ENCODE measurements at regions not wholly inside any gene's neighbourhood (a gene's known extent, or its start where the extent isn't known, plus 50 kb on each side); places are given as distances from the start of the nearest gene placed in this dataset.

GRCh38 chr17:11026903-11027302 is 189.0 kb upstream of the PIRT start:
- TF ChIP-seq, protein P1, sequence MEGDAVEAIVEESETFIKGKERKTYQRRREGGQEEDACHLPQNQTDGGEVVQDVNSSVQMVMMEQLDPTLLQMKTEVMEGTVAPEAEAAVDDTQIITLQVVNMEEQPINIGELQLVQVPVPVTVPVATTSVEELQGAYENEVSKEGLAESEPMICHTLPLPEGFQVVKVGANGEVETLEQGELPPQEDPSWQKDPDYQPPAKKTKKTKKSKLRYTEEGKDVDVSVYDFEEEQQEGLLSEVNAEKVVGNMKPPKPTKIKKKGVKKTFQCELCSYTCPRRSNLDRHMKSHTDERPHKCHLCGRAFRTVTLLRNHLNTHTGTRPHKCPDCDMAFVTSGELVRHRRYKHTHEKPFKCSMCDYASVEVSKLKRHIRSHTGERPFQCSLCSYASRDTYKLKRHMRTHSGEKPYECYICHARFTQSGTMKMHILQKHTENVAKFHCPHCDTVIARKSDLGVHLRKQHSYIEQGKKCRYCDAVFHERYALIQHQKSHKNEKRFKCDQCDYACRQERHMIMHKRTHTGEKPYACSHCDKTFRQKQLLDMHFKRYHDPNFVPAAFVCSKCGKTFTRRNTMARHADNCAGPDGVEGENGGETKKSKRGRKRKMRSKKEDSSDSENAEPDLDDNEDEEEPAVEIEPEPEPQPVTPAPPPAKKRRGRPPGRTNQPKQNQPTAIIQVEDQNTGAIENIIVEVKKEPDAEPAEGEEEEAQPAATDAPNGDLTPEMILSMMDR (conservative IDR thresholded peaks at IDR 0.05; ENCODE audit: control insufficient read depth, insufficient read depth, low read depth, low read length), result no peak
- no peak for DNase-seq (ENCODE audit: low read depth)
- no peak overlapping the region for H3K4me3 ChIP-seq (ENCODE audit: control insufficient read depth, low read depth, low read length)

GRCh38 chr17:11023639-11024479 is 186.0 kb upstream of the PIRT start:
- no peak for DNase-seq (ENCODE audit: low read depth)
- TF ChIP-seq, protein P1 (conservative IDR thresholded peaks at IDR 0.05; ENCODE audit: control insufficient read depth, insufficient read depth, low read depth, low read length), result no peak
- H3K4me3 ChIP-seq (ENCODE audit: control insufficient read depth, low read depth, low read length), result no peak overlapping the region

GRCh38 chr17:11006530-11006929 is 168.6 kb upstream of the PIRT start:
- no peak overlapping the region for H3K4me3 ChIP-seq (ENCODE audit: control insufficient read depth, low read depth, low read length)
- DNase-seq (ENCODE audit: low read depth), result no peak
- TF ChIP-seq, protein P1 (conservative IDR thresholded peaks at IDR 0.05; ENCODE audit: control insufficient read depth, insufficient read depth, low read depth, low read length), result no peak

- TF ChIP-seq, protein P1 (conservative IDR thresholded peaks at IDR 0.05; ENCODE audit: control insufficient read depth, insufficient read depth, low read depth, low read length), result no peak
- DNase-seq (ENCODE audit: low read depth), result no peak
- H3K4me3 ChIP-seq (ENCODE audit: control insufficient read depth, low read depth, low read length), result no peak overlapping the region
Measured at GRCh38 chr17:11005940-11006339, 168.1 kb upstream of the PIRT start.

DNA sequence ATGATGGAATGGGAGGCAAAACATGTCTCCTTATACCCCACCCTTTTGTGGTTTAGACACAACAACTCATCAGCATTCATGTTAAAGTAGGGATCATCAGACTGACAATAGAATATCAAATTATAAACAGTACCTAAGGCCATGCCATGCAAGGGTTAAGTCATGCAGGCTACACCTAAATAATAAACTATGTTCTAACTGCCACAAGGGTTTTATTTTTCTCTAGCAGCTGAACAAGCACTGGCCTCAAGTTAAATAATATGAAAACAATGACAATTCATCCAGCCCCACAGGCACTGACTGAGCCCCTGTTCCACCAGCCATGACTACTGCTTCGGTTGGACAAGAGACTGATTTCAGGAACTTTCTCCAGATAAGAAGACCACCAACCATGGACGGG is 164.5 kb upstream of the PIRT start:
- TF ChIP-seq, protein P1 (conservative IDR thresholded peaks at IDR 0.05; ENCODE audit: control insufficient read depth, insufficient read depth, low read depth, low read length), result no peak
- DNase-seq (ENCODE audit: low read depth), result no peak
- no peak overlapping the region for H3K4me3 ChIP-seq (ENCODE audit: control insufficient read depth, low read depth, low read length)

DNA sequence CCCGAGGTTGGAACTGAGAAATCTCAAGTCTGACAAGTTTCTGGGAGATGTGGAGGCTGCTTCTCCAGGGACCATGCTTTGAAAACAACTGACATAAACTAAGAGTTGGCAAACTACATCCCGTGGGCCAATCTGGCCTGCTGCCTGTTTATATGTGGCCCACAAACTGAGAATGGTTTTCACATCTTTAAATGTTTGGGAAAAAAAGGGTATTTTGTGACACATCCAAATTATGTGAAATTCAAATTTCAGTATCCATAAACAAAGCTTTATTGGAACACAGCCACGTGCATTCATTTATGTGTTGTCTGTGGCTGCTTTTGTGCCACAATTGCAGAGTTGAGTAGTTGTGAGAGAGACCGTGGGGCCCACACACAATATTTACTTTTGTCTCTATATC is 163.8 kb upstream of the PIRT start:
- no peak for DNase-seq (ENCODE audit: low read depth)
- TF ChIP-seq, protein P1 (conservative IDR thresholded peaks at IDR 0.05; ENCODE audit: control insufficient read depth, insufficient read depth, low read depth, low read length), result no peak
- no peak overlapping the region for H3K4me3 ChIP-seq (ENCODE audit: control insufficient read depth, low read depth, low read length)

Measured in fibroblast of mammary gland (primary cell).